NCI-H1436 (cell line): ENCODE measurements at regions not wholly inside any gene's neighbourhood (a gene's known extent, or its start where the extent isn't known, plus 50 kb on each side); places are given as distances from the start of the nearest gene placed in this dataset.

Experiments
- DNase-seq: peaks from one replicate; lab custom pipeline; 2025; lab: John Stamatoyannopoulos, UW

- DNase-seq: no peak
These were observed 1289.6 kb downstream of the NSUN3 start for GRCh38 chr3:95352471-95352870.

- DNase-seq: no peak
These were observed 1291.6 kb downstream of the NSUN3 start for GRCh38 chr3:95354489-95354888.

- no peak for DNase-seq
These were observed 1294.1 kb downstream of the NSUN3 start for GRCh38 chr3:95356764-95357501.

- no peak for DNase-seq
These were observed 1324.6 kb downstream of the NSUN3 start for GRCh38 chr3:95387242-95388021.

- no peak for DNase-seq
These were observed 1327.0 kb downstream of the NSUN3 start for GRCh38 chr3:95389725-95390313.

GRCh38 chr3:95394286-95394685, 1331.4 kb downstream of the NSUN3 start:
- DNase-seq: no peak

- DNase-seq: no peak
These were observed 1336.7 kb downstream of the NSUN3 start for GRCh38 chr3:95399585-95399984.

DNA sequence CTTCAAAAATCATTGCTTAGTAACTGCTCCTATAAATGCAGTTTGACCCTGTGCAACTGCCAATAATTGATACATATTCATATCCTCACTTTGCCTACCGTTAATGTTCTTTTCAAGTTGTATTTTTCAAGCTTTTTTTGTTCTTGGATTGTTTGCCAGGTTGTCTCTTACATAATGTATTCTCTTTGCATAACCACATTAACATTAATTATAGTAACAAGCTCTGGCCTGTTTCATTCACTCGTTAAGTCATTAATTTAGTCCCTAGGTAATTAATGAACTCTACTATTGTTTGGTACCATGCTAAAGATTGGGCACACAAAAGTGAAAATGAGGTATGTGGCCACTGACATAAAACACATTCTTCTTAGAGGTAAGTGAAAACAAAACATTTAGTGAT, 1338.8 kb downstream of the NSUN3 start:
- DNase-seq: no peak

DNA sequence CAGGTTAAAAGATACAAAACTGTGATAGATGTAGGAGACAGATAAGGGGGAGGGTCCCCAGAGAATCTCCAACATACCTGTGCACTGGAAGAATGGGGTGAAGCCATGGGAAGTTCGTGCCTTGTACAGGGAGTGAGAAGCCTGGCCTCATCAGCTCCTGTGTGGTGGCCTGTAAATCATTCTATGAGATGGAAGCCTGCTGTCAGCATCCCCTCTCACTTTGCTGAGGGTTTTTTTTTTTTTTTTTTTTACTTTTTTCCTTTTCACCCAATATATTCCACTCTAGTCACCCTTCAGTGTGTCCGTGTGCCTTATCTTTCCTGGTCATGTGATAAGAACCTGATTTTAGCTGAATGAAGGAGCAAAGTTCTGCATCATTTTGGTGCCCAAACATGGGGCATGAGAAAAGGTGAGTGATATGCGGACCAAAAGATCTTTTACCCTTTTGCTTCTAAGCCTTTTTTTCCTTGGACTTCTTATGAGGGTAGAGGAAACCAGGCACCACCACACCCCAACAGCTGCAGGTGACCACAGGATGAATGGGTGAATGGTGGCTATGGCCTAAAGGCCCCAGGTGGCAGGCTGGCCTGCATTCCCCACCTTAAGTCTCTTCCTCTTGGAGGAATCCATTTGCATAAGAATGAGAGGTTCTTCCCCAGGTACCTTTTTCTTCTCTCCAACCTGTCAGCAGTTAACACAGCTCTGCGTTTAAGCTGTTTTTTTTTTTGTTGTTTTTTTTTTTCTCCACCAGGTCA, 1345.0 kb downstream of the NSUN3 start:
- no peak for DNase-seq

GRCh38 chr3:95408464-95408862, 1345.6 kb downstream of the NSUN3 start:
- DNase-seq: no peak

DNA sequence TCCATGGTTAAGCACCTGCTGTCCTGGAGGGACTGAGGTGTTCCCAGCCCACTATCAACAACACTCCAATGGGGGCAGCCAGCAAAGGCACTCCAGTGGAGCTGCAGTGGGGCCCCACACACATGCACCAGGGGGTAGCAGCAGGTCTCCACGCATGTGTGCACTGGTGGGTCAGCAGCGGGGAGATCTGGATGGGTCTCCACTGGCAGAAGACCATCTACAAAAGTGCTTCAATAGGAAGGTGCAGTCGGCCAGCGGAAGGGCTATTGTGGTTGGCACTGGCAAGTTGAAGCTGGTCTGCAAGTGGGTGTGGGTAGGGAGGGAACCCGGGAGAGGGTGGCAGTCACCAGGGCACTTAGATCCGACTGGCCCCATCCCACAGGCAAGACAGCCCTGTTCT, 1355.4 kb downstream of the NSUN3 start:
- DNase-seq: no peak

- DNase-seq: no peak
These were observed 1361.4 kb downstream of the NSUN3 start for GRCh38 chr3:95424279-95424678.

GRCh38 chr3:95434491-95434890, 1371.6 kb downstream of the NSUN3 start:
- DNase-seq: no peak

DNA sequence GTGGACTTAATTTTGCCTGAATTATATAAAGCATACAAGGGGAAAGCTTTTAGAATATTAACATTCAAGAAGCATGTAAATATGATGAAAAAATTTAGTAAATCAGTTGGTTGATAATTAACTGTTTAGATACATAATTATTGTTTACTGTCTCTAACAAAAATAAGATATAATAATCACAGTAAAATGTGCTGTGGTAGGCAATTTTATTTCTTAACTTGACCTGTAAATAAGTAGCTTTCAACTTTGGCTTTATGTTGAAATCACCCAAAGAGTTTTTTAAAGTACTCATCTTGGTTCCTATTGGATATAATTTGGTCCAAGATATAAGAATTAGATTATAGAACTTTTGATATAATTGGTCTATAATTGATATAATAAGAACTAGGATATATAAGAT, 1374.5 kb downstream of the NSUN3 start:
- no peak for DNase-seq

DNA sequence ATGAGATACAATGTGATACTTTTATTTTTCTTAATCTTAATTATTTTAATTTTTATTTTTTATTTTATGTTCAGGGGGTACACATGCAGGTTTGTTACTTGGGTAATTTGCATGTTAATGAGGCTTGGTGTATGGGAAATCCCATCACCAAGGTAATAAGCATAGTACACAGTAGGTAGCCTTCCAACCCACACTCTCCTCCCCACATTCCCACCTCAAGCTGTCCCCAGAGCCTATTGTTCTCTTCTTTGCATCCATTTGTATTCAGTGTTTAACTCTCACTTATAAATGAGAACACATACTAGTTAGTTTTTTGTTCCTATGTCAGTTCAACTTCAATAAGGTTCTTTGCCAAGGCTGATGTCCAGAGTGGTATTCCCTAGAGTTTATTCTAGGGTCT, 1375.4 kb downstream of the NSUN3 start:
- no peak for DNase-seq

GRCh38 chr3:95442766-95443165, 1371.6 kb upstream of the EPHA6 start:
- DNase-seq: no peak

DNA sequence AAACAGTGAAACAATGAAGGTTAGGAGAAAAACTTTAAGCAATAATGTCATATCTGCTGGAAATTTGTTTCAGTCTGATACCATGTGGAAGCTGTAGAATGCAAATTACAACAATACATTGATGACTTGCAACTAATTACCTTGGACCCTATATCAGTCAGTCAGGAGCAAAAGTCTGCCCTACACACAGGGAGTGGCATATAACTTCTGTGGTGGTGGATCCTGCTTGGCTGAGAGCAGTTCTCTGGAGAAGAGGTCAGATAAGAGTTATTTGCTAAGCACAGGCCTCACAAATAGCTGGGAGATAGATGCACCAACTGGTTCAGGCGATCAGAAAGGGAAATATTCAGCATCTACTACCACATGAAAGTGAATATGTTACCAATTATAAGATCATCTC, 1364.6 kb upstream of the EPHA6 start:
- no peak for DNase-seq

DNA sequence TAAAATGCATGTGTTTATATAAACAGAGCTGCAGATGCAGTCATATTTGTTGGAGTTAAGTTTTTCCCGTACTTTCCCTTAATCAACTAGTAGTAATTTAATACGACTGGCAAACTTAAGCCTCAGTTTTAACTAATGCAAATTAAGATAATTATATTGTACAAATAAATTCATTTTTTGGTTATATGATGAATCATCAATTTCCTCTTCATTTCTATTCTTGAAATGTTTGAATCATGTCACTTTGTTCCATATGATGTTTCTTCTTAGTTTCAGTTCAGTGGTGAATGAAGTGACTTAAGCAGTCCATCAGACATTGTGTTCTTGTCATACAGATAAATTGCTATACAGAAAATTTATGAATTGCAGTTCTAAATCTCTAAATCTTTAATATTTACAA, 1361.2 kb upstream of the EPHA6 start:
- DNase-seq: no peak

DNA sequence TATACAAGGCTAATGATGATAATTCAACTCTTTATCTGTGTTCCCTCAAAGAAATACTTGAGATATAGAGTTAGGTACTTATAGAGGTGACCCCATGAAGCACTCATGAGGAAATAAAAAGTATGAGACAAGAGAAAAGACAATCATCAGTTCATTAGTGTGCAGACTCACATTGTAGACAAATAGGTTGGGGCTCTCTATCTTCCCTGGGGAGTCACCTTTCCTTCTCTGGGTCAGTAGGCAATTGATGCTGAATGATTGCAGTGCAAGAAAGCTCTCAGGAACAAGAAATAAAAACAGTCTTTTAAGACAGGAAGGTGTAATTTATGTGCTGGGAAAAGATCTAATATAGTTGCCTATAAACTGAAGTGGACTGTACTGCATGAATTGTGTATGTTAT, 1357.6 kb upstream of the EPHA6 start:
- DNase-seq: no peak

DNA sequence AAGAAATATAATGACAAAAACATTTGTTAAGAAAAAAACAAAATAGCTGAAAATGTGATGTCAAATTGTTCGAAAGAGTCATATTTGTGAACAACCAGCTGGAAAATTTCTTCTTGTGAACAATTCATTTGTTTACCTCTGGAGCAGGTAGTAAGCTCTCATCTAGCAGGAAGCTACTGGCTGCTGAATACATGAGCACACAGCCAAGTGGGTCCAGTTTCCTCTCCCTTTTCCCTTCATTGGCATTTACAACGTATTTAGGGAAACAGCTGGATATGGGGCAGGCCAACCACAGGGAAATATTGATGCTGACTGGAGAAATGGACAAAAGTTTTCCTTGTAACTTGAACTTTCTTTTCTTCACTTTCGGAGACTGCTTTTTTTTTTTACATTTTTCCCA, 1354.7 kb upstream of the EPHA6 start:
- DNase-seq: no peak

DNA sequence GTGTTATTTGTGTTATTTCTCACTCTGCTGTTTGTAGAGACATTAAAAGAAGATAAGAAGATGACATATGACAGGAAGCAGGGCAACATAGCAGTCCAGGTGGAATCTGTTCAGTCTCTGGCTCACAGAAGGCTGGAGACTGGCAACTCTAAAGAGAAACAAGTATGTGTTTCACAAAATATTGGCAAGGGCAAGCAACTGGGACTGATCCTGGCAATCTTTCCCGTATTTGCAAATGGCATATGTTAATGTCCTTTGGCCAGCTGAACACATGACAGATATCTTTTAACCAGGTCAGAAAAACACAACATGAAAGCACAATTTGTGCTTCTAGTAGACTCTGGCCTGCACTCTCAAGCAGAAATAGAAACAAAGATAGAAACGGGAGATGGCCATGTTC, 1354.1 kb upstream of the EPHA6 start:
- no peak for DNase-seq

DNA sequence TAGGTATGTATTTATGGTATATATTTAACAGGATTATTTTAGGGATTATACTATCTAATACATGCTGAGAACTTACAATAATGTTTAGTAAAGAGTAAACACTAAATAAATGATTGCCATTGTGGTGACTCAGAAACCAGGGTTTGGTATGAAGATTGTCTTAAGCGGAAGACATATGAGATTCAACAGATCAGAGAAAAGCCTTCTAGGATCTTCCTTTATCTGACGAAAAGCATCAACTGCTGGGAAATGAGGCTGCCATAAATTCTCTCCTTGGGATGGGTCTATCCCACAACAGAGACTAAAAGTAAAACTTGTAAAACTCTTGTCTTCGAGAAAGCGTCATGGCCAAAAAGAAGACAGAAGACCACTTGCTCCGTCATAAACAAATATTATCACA, 1352.2 kb upstream of the EPHA6 start:
- DNase-seq: no peak

DNA sequence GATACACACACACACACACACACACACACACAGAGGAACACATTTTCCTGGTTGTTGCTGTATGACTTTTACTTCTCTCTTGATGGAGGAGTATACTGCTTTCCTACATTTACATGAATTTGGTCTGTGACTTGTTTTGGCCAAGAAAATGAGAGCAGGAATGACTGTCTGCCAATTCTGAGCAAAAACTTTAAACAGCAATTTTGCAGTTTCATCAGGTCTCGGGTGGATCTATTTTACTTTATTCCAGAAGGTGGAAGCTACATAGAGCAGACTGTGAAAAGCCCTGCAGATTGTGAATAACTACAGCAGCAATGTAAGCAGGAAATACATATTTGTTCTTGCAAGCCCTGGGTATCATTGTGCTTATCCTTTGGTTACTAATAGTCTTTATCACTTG, 1350.0 kb upstream of the EPHA6 start:
- DNase-seq: no peak
